Urinary bladder (tissue), 3 donors: ENCODE measurements at regions not wholly inside any gene's neighbourhood (a gene's known extent, or its start where the extent isn't known, plus 50 kb on each side); places are given as distances from the start of the nearest gene placed in this dataset.

Experiments
- DNase-seq: peaks from one replicate; pipeline ENCODE4 v3.0.0-alpha.2; 2015; ENCODE audit errors: extremely low spot score
- H3K27ac ChIP-seq: one replicate; pipeline ENCODE4 v1.5.1; 2013; ENCODE audit warnings: low read depth, mild to moderate bottlenecking, moderate library complexity
- H3K36me3 ChIP-seq: one replicate; pipeline ENCODE4 v1.6.1; 2013; ENCODE audit warnings: mild to moderate bottlenecking, moderate library complexity; ENCODE audit not compliant: insufficient read depth
- H3K4me1 ChIP-seq: one replicate; pipeline ENCODE4 v1.6.1; 2013; ENCODE audit warnings: mild to moderate bottlenecking, moderate library complexity; ENCODE audit not compliant: insufficient read depth
- H3K4me3 ChIP-seq: one replicate; pipeline ENCODE4 v1.5.1; 2013; ENCODE audit warnings: low read depth, low read length
- WGBS: extraction: QIAGEN DNeasy Blood & Tissue Kit; methylation state at CpG from one replicate; pipeline ENCODE4 v1.1.7; 2013; 5-methylcytosine and 5-hydroxymethylcytosine counted together
- donor health status: healthy with polysubstance abuse.
- donor health status: healthy.

GRCh38 chr3:194204042-194204987 lies 68.4 kb downstream of the HES1 start:
- Histone ChIP-seq H3K4me1 (no peaks in the 10 kb centered on the region), H3K4me3 (peak overlapping the region; percentile 24), H3K36me3 (no peaks in the 10 kb centered on the region), H3K27ac (no peak overlapping the region)
- WGBS, result 20% methylated on average over 79 of the region's 79 CpGs
- no peak for DNase-seq

GRCh38 chr3:194205675-194206133 lies 69.8 kb downstream of the HES1 start:
- Histone ChIP-seq H3K4me1 (no peaks in the 10 kb centered on the region), H3K27ac (no peak overlapping the region), H3K36me3 (no peaks in the 10 kb centered on the region), H3K4me3 (no peak overlapping the region)
- 80% methylated on average over 8 of the region's 8 CpGs for WGBS
- no peak for DNase-seq

- Histone ChIP-seq H3K4me3 (no peak overlapping the region), H3K4me1 (no peaks in the 10 kb centered on the region), H3K36me3 (no peaks in the 10 kb centered on the region), H3K27ac (no peak overlapping the region)
- no peak for DNase-seq
- 28% methylated on average over 10 of the region's 10 CpGs for WGBS
Measured at GRCh38 chr3:194206320-194206719, 70.4 kb downstream of the HES1 start.

- H3K36me3 ChIP-seq, result no peaks in the 10 kb centered on the region
- H3K4me1 ChIP-seq, result no peaks in the 10 kb centered on the region
- no peak for DNase-seq
- no peak overlapping the region for H3K4me3 ChIP-seq
- no peak overlapping the region for H3K27ac ChIP-seq
- 87% methylated on average over 3 of the region's 3 CpGs for WGBS
Measured at GRCh38 chr3:194208709-194209108, 72.8 kb downstream of the HES1 start.

GRCh38 chr3:194212161-194212844 lies 76.4 kb downstream of the HES1 start:
- no peak for DNase-seq
- Histone ChIP-seq H3K4me3 (no peak overlapping the region), H3K4me1 (no peaks in the 10 kb centered on the region), H3K36me3 (no peaks in the 10 kb centered on the region), H3K27ac (no peak overlapping the region)
- WGBS, result 74% methylated on average over 13 of the region's 13 CpGs

GRCh38 chr3:194212845-194213331 lies 76.9 kb downstream of the HES1 start:
- Histone ChIP-seq H3K36me3 (no peaks in the 10 kb centered on the region), H3K27ac (no peak overlapping the region), H3K4me1 (no peaks in the 10 kb centered on the region), H3K4me3 (no peak overlapping the region)
- no peak for DNase-seq
- WGBS, result 52% methylated on average over 10 of the region's 10 CpGs

- DNase-seq, result no peak
- Histone ChIP-seq H3K4me3 (no peak overlapping the region), H3K36me3 (no peaks in the 10 kb centered on the region), H3K27ac (no peak overlapping the region), H3K4me1 (no peaks in the 10 kb centered on the region)
- WGBS, result 59% methylated on average over 6 of the region's 6 CpGs
Measured at GRCh38 chr3:194215392-194215791, 79.4 kb downstream of the HES1 start.

- 83% methylated on average over 13 of the region's 13 CpGs for WGBS
Measured at GRCh38 chr3:194218646-194219453, 82.9 kb downstream of the HES1 start.

GRCh38 chr3:194219826-194220410 lies 84.0 kb downstream of the HES1 start:
- H3K27ac ChIP-seq, result no peak overlapping the region
- no peaks in the 10 kb centered on the region for H3K36me3 ChIP-seq
- H3K4me3 ChIP-seq, result no peak overlapping the region
- WGBS, result 89% methylated on average over 10 of the region's 10 CpGs
- no peak for DNase-seq
- H3K4me1 ChIP-seq, result no peaks in the 10 kb centered on the region

More at GRCh38 chr3:194218646-194219453, 82.9 kb downstream of the HES1 start:
- H3K27ac ChIP-seq, result no peak overlapping the region
- DNase-seq, result no peak
- H3K4me3 ChIP-seq, result no peak overlapping the region
- H3K4me1 ChIP-seq, result no peaks in the 10 kb centered on the region
- no peaks in the 10 kb centered on the region for H3K36me3 ChIP-seq

- H3K4me3 ChIP-seq, result no peak overlapping the region
- WGBS, result 95% methylated on average over 8 of the region's 8 CpGs
- no peaks in the 10 kb centered on the region for H3K4me1 ChIP-seq
- DNase-seq, result no peak
- H3K36me3 ChIP-seq, result no peaks in the 10 kb centered on the region
- no peak overlapping the region for H3K27ac ChIP-seq
Measured at GRCh38 chr3:194220901-194221326, 85.0 kb downstream of the HES1 start.

- Histone ChIP-seq H3K4me1 (no peaks in the 10 kb centered on the region), H3K36me3 (no peaks in the 10 kb centered on the region), H3K4me3 (no peak overlapping the region), H3K27ac (no peak overlapping the region)
- DNase-seq, result no peak
- WGBS, result 80% methylated on average over 4 of the region's 4 CpGs
Measured at GRCh38 chr3:194221336-194221735, 85.4 kb downstream of the HES1 start.

- WGBS, result 83% methylated on average over 4 of the region's 4 CpGs
- Histone ChIP-seq H3K36me3 (no peaks in the 10 kb centered on the region), H3K4me3 (no peak overlapping the region), H3K27ac (no peak overlapping the region), H3K4me1 (no peaks in the 10 kb centered on the region)
- no peak for DNase-seq
Measured at GRCh38 chr3:194223951-194224350, 88.0 kb downstream of the HES1 start.
